Activated naive CD8-positive, alpha-beta T cell treated with anti-CD3 and anti-CD28 coated beads for 36 hours (primary cell): ENCODE measurements at regions not wholly inside any gene's neighbourhood (a gene's known extent, or its start where the extent isn't known, plus 50 kb on each side); places are given as distances from the start of the nearest gene placed in this dataset.

ENCODE experiments used
- DNase-seq: peaks from one replicate; pipeline ENCODE4 v3.0.0; 2021
- H3K27ac Mint-ChIP-seq: one replicate; pipeline ENCODE4 v1.8.0; 2022; ENCODE audit warnings: mild to moderate bottlenecking, moderate library complexity, mixed read lengths
- H3K27me3 Mint-ChIP-seq: one replicate; pipeline ENCODE4 v1.8.0; 2022; ENCODE audit warnings: mild to moderate bottlenecking, mixed read lengths
- H3K36me3 Mint-ChIP-seq: one replicate; pipeline ENCODE4 v1.8.0; 2021; ENCODE audit warnings: mild to moderate bottlenecking, mixed read lengths
- H3K4me1 Mint-ChIP-seq: one replicate; pipeline ENCODE4 v1.8.0; 2021; ENCODE audit warnings: mixed read lengths
- H3K4me3 Mint-ChIP-seq: one replicate; pipeline ENCODE4 v1.8.0; 2022; ENCODE audit warnings: mild to moderate bottlenecking, moderate library complexity, mixed read lengths
- H3K9me3 Mint-ChIP-seq: one replicate; pipeline ENCODE4 v1.8.0; 2022; ENCODE audit warnings: mixed read lengths

- Mint-ChIP-seq H3K4me1 (no peaks in the 10 kb centered on the region), H3K36me3 (no peaks in the 10 kb centered on the region), H3K27ac (no peak overlapping the region), H3K9me3 (peaks cover 8% of the 10 kb centered on the region), H3K27me3 (no peaks in the 10 kb centered on the region), H3K4me3 (no peak overlapping the region)
- no peak for DNase-seq
Measured at GRCh38 chr5:118029807-118030206, 958.5 kb downstream of the DTWD2 start.

GRCh38 chr5:118022062-118022461 is 966.3 kb downstream of the DTWD2 start:
- no peaks in the 10 kb centered on the region for H3K27me3 Mint-ChIP-seq
- no peaks in the 10 kb centered on the region for H3K36me3 Mint-ChIP-seq
- H3K4me3 Mint-ChIP-seq, result no peak overlapping the region
- peaks cover 1% of the 10 kb centered on the region for H3K9me3 Mint-ChIP-seq
- no peak for DNase-seq
- H3K27ac Mint-ChIP-seq, result no peak overlapping the region
- no peaks in the 10 kb centered on the region for H3K4me1 Mint-ChIP-seq

GRCh38 chr5:118017536-118017935 is 970.8 kb downstream of the DTWD2 start:
- H3K4me3 Mint-ChIP-seq, result no peak overlapping the region
- H3K9me3 Mint-ChIP-seq, result no peaks in the 10 kb centered on the region
- no peaks in the 10 kb centered on the region for H3K4me1 Mint-ChIP-seq
- DNase-seq, result no peak
- no peaks in the 10 kb centered on the region for H3K27me3 Mint-ChIP-seq
- no peak overlapping the region for H3K27ac Mint-ChIP-seq
- H3K36me3 Mint-ChIP-seq, result no peaks in the 10 kb centered on the region

GRCh38 chr5:118016396-118016795 is 972.0 kb downstream of the DTWD2 start:
- Mint-ChIP-seq H3K4me1 (no peaks in the 10 kb centered on the region), H3K9me3 (no peaks in the 10 kb centered on the region), H3K27me3 (no peaks in the 10 kb centered on the region), H3K27ac (no peak overlapping the region), H3K4me3 (no peak overlapping the region), H3K36me3 (no peaks in the 10 kb centered on the region)
- no peak for DNase-seq

- Mint-ChIP-seq H3K4me1 (no peaks in the 10 kb centered on the region), H3K4me3 (no peak overlapping the region), H3K27me3 (no peaks in the 10 kb centered on the region), H3K27ac (no peak overlapping the region), H3K9me3 (no peaks in the 10 kb centered on the region), H3K36me3 (no peaks in the 10 kb centered on the region)
- DNase-seq, result no peak
Measured at GRCh38 chr5:118015511-118015910, 972.8 kb downstream of the DTWD2 start.

GRCh38 chr5:118009741-118010297 is 978.5 kb downstream of the DTWD2 start:
- no peak for DNase-seq
- Mint-ChIP-seq H3K27me3 (no peaks in the 10 kb centered on the region), H3K9me3 (no peaks in the 10 kb centered on the region), H3K4me3 (no peak overlapping the region), H3K36me3 (no peaks in the 10 kb centered on the region), H3K27ac (no peak overlapping the region), H3K4me1 (no peaks in the 10 kb centered on the region)

GRCh38 chr5:118008779-118009178 is 979.6 kb downstream of the DTWD2 start:
- Mint-ChIP-seq H3K4me3 (no peak overlapping the region), H3K36me3 (no peaks in the 10 kb centered on the region), H3K27me3 (no peaks in the 10 kb centered on the region), H3K27ac (no peak overlapping the region), H3K4me1 (no peaks in the 10 kb centered on the region), H3K9me3 (no peaks in the 10 kb centered on the region)
- DNase-seq, result no peak

GRCh38 chr5:118007262-118007661 is 981.1 kb downstream of the DTWD2 start:
- no peak overlapping the region for H3K27ac Mint-ChIP-seq
- H3K27me3 Mint-ChIP-seq, result no peaks in the 10 kb centered on the region
- H3K9me3 Mint-ChIP-seq, result peaks cover 1% of the 10 kb centered on the region
- H3K4me1 Mint-ChIP-seq, result no peaks in the 10 kb centered on the region
- H3K4me3 Mint-ChIP-seq, result no peak overlapping the region
- DNase-seq, result no peak
- H3K36me3 Mint-ChIP-seq, result no peaks in the 10 kb centered on the region

- Mint-ChIP-seq H3K36me3 (no peaks in the 10 kb centered on the region), H3K4me3 (no peak overlapping the region), H3K27me3 (no peaks in the 10 kb centered on the region), H3K4me1 (no peaks in the 10 kb centered on the region), H3K27ac (no peak overlapping the region), H3K9me3 (peaks cover 4% of the 10 kb centered on the region)
- DNase-seq, result no peak
Measured at GRCh38 chr5:118006219-118006618, 982.1 kb downstream of the DTWD2 start.

- Mint-ChIP-seq H3K9me3 (peaks cover 6% of the 10 kb centered on the region), H3K4me3 (no peak overlapping the region), H3K36me3 (no peaks in the 10 kb centered on the region), H3K27ac (no peak overlapping the region), H3K27me3 (no peaks in the 10 kb centered on the region), H3K4me1 (no peaks in the 10 kb centered on the region)
- DNase-seq, result no peak
Measured at GRCh38 chr5:117999939-118000549, 988.3 kb downstream of the DTWD2 start.

GRCh38 chr5:117982691-117983090 is 1005.7 kb downstream of the DTWD2 start:
- Mint-ChIP-seq H3K9me3 (peaks cover 2% of the 10 kb centered on the region), H3K36me3 (no peaks in the 10 kb centered on the region), H3K27me3 (no peaks in the 10 kb centered on the region), H3K27ac (no peak overlapping the region), H3K4me1 (no peaks in the 10 kb centered on the region), H3K4me3 (no peak overlapping the region)
- no peak for DNase-seq

GRCh38 chr5:117973785-117974184 is 1014.6 kb downstream of the DTWD2 start:
- no peaks in the 10 kb centered on the region for H3K4me1 Mint-ChIP-seq
- peaks cover 3% of the 10 kb centered on the region for H3K9me3 Mint-ChIP-seq
- H3K27ac Mint-ChIP-seq, result no peak overlapping the region
- no peak for DNase-seq
- no peaks in the 10 kb centered on the region for H3K27me3 Mint-ChIP-seq
- no peaks in the 10 kb centered on the region for H3K36me3 Mint-ChIP-seq
- H3K4me3 Mint-ChIP-seq, result no peak overlapping the region

- DNase-seq, result no peak
- Mint-ChIP-seq H3K27ac (no peak overlapping the region), H3K4me1 (no peaks in the 10 kb centered on the region), H3K4me3 (no peak overlapping the region), H3K27me3 (no peaks in the 10 kb centered on the region), H3K36me3 (no peaks in the 10 kb centered on the region), H3K9me3 (peaks cover 6% of the 10 kb centered on the region)
Measured at GRCh38 chr5:117955831-117956230, 1032.5 kb downstream of the DTWD2 start.

GRCh38 chr5:117954331-117954730 is 1034.0 kb downstream of the DTWD2 start:
- Mint-ChIP-seq H3K36me3 (no peaks in the 10 kb centered on the region), H3K27ac (no peak overlapping the region), H3K4me3 (no peak overlapping the region), H3K4me1 (no peaks in the 10 kb centered on the region), H3K27me3 (no peaks in the 10 kb centered on the region), H3K9me3 (peaks cover 4% of the 10 kb centered on the region)
- DNase-seq, result no peak

- Mint-ChIP-seq H3K4me1 (no peaks in the 10 kb centered on the region), H3K27ac (no peak overlapping the region)
Measured at GRCh38 chr5:117953272-117953671, 1035.1 kb downstream of the DTWD2 start.

GRCh38 chr5:117947836-117948235 is 1040.5 kb downstream of the DTWD2 start:
- no peak overlapping the region for H3K27ac Mint-ChIP-seq
- no peaks in the 10 kb centered on the region for H3K4me1 Mint-ChIP-seq
- H3K27me3 Mint-ChIP-seq, result no peaks in the 10 kb centered on the region
- H3K36me3 Mint-ChIP-seq, result no peaks in the 10 kb centered on the region
- H3K4me3 Mint-ChIP-seq, result no peak overlapping the region
- H3K9me3 Mint-ChIP-seq, result peaks cover 3% of the 10 kb centered on the region
- DNase-seq, result no peak

More at GRCh38 chr5:117953272-117953671, 1035.1 kb downstream of the DTWD2 start:
- no peak overlapping the region for H3K4me3 Mint-ChIP-seq
- peaks cover 2% of the 10 kb centered on the region for H3K9me3 Mint-ChIP-seq
- H3K27me3 Mint-ChIP-seq, result no peaks in the 10 kb centered on the region
- DNase-seq, result no peak
- no peaks in the 10 kb centered on the region for H3K36me3 Mint-ChIP-seq
